GM18858 (cell line): ENCODE measurements at regions not wholly inside any gene's neighbourhood (a gene's known extent, or its start where the extent isn't known, plus 50 kb on each side); places are given as distances from the start of the nearest gene placed in this dataset.

Experiments used
- ATAC-seq: cut with Tn5 transposase; IDR thresholded peaks from one replicate; pipeline ENCODE4 v1.9.1; 2021; ENCODE audit not compliant: unreplicated experiment

DNA sequence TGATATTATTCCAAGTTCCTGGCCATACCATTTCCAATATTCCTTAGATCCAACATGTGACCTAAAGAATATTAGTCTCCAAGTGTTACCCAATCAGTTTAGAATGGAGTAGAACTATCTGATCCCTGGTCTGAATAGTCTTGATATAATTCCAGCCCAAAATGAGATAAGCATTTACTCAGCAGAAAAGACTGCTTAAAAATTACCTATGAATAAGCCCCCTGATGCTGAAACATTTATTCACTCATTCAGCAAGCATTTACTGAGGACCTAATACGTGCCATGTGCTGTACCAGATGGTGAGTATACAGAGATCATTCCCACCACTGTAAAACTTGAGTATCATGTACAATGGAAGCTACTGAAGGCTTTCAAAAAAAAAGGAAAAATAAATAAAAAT is 157.0 kb downstream of the FAM114A2 start:
- ATAC-seq = no peak

DNA sequence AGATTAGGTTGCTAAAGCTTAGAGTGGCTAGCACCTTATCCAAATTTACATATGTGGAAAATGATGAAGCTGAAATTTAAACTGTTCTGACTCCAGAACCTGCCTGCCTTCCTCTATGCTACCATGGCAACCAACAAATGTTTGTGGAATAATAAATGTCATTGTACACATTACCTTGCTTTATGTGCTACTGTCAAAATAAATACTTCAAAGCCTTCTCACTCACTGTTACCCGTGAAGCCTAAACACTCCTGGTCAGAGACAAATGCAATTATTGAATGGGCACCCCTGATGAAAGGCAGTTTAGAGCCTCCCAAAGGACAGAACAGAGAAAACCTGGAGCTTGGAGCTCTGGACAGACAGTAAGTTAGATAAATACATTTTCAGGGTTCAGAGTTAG is 158.6 kb downstream of the FAM114A2 start:
- ATAC-seq = no peak

DNA sequence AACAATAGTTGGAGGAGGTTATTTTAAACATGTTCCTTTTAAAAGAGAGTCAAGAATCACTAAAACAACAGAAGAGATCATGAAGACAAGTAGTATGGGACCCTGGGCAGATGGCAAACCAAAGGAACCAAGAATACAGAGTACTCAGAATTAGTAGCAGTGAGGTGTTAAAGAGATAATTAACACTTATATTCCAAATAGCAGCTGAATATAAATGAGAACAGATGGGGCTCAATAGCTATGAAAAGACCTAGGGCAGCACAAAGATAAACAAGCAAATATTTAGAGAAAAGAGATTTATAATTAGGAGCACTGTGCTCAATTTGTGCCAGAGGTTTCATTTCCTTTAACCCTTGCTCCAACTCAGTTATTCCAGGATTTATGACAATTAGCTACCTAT is 159.1 kb downstream of the FAM114A2 start:
- no peak for ATAC-seq

DNA sequence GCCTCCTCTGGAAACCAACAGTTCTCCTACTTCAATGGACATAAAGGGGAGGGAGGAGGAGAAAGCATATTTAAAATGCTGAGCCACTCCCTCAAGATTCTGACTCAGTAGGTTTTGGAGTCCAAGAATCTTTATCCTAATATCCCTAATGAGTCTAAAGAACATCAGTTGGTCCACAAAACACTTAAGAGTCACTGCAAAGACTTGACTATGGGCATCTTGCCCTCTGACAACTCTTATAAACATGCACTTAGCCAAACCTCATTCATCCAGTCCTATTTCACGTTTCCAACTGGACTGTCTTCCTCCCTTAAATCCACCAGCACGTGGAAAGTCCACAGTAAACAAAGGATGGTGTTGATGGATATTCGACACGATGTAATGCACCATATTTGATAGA is 172.5 kb downstream of the FAM114A2 start:
- no peak for ATAC-seq

DNA sequence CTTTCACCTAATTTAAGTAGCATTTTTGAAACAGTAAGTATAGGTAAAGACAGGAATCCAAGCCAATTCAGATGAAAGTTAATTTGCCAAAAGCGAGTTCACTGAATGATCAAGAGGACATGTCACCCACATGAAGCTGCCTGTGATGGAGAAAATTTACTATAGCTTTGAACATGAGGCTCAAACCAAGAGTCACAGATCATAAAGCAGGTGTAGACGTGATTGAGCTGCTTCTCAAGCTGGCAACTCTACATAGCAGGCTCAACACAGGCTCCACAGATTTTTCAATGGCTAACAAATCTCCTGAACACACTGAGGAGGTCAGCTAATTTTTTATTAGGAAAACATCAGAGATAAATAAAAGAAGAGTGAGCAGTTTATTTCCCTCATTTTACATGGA is 173.7 kb downstream of the FAM114A2 start:
- ATAC-seq = no peak

DNA sequence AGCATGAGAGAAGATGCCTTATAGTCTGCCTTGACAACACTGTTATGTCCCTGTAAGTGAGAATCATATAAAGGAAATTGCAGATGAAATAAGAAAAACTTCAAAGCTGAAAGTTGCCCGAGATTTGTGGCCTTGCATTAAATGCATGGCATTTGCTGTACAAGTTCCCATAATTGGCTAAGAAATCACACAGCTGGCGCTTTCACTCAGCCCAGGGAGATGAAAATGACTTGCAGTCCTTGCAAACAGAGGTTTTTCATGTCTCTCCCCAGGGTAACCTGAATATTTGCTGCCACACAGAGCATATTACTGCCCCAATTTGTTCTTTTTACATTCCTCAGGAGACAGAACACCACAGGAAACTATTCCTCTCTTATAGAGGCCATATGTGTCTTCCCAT is 174.8 kb downstream of the FAM114A2 start:
- no peak for ATAC-seq
